Small intestine (tissue), 7 donors: ENCODE measurements at regions not wholly inside any gene's neighbourhood (a gene's known extent, or its start where the extent isn't known, plus 50 kb on each side); places are given as distances from the start of the nearest gene placed in this dataset.
"Not testable (repeated sequence)": the region's sequence is repeated elsewhere in the genome, so short reads cannot be mapped to it uniquely, and the experiment has no call there.

Source experiments
- DNase-seq, 2 donors: peaks; one replicate each; pipeline versions ENCODE4 v3.0.0 to v3.0.0-alpha.2; 2013
- FAIRE-seq: peaks from 2 replicates; lab custom pipeline; 2012; peaks lifted over from hg19 to GRCh38; lab: Jason Lieb, UNC
- H3K27ac ChIP-seq, 3 donors: one replicate each; pipeline ENCODE4 v1.5.1; 2013; ENCODE audit warnings: low read length in 2 of 3, mild to moderate bottlenecking in 2 of 3, control low read depth in 1 of 3, inconsistent platforms in 1 of 3, low read depth in 1 of 3, moderate library complexity in 1 of 3
- H3K27me3 ChIP-seq, 3 donors: one replicate each; pipeline ENCODE4 v1.6.1; 2013; ENCODE audit warnings: low read length in 3 of 3, inconsistent platforms in 1 of 3; ENCODE audit not compliant: control insufficient read depth in 3 of 3, insufficient read depth in 3 of 3
- H3K36me3 ChIP-seq, 3 donors: one replicate each; pipeline ENCODE4 v1.6.1; 2013; ENCODE audit warnings: low read length in 3 of 3, inconsistent platforms in 1 of 3, low read depth in 1 of 3, mild to moderate bottlenecking in 1 of 3, moderate library complexity in 1 of 3; ENCODE audit not compliant: control insufficient read depth in 3 of 3, insufficient read depth in 2 of 3
- H3K4me1 ChIP-seq, 3 donors: one replicate each; pipeline ENCODE4 v1.6.1; 2013; ENCODE audit warnings: low read length in 2 of 3, inconsistent platforms in 1 of 3, low read depth in 1 of 3, mild to moderate bottlenecking in 1 of 3, moderate library complexity in 1 of 3; ENCODE audit not compliant: control insufficient read depth in 3 of 3, insufficient read depth in 2 of 3
- H3K4me3 ChIP-seq, 3 donors: one replicate each; pipeline ENCODE4 v1.5.1; 2013; ENCODE audit warnings: low read length in 3 of 3, control low read depth in 1 of 3, inconsistent platforms in 1 of 3, low read depth in 1 of 3, mild to moderate bottlenecking in 1 of 3, moderate library complexity in 1 of 3
- H3K9me3 ChIP-seq, 2 donors: one replicate each; pipeline ENCODE4 v1.6.1; 2013; ENCODE audit warnings: low read depth in 1 of 2, low read length in 1 of 2; ENCODE audit not compliant: control insufficient read depth in 2 of 2, insufficient read depth in 1 of 2
- WGBS, 3 donors: extraction: QIAGEN DNeasy Blood & Tissue Kit; methylation state at CpG; one replicate each; pipeline ENCODE4 v1.1.7; 2013; 5-methylcytosine and 5-hydroxymethylcytosine counted together
- donor health status: healthy with polysubstance abuse.
- donor health status: control.
- donor health status: control.
- donor health status: Bipolar disorder and iron deficiency.
- donor health status: healthy.

DNA sequence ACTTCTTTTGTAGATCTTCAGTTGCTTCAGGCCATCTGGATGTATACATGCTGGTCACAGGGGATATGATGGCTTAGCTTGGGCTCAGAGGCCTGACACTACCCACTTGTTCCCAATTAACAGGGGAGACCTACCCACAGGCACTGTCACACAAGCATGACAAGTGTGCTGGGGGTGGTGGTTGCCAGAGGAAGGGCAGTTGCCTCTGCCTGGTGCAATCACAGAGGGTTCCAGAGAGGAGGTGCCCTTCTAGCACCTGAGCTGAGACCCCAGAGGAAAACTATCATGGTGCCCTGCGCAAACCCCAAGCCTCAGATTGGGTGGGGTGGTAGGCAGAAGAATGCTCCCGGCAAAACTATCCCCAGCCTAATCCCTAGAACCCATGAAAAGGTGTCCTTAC is 65.6 kb upstream of the NANOS1 start:
- Histone ChIP-seq H3K9me3 (no peaks in the 10 kb centered on the region), H3K27ac (no peak overlapping the region), H3K4me1 (no peaks in the 10 kb centered on the region), H3K27me3 (no peaks in the 10 kb centered on the region), H3K4me3 (no peak overlapping the region), H3K36me3 (no peaks in the 10 kb centered on the region)
- 94 to 97% (median 95%) methylated on average over 2 of the region's 2 CpGs for WGBS, 3 donors
- FAIRE-seq: no peak
- no peak for DNase-seq

DNA sequence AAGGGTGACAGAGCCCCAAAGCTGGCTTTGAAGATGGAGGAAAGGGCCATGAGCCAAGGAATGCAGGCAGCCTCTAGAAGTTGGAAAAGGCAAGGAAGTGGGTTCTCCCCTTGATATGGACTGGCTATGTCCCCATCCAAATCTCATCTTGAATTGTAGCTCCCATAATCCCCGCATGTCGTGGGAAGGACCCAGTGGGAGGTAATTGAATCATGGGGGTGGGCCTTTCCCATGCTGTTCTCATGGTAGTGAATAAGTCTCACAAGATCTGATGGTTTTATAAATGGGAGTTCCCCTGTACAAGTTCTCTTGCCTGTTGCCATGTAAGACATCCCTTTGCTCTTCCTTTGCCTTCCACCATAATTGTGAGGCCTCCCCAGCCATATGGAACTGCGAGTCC is 65.0 kb upstream of the NANOS1 start:
- H3K27me3 ChIP-seq, H3K4me1 ChIP-seq, H3K27ac ChIP-seq, H3K36me3 ChIP-seq, H3K4me3 ChIP-seq, H3K9me3 ChIP-seq, FAIRE-seq, DNase-seq: not testable (repeated sequence)
- WGBS, 3 donors: 81 to 98% (median 87%) methylated on average over 3 of the region's 3 CpGs

DNA sequence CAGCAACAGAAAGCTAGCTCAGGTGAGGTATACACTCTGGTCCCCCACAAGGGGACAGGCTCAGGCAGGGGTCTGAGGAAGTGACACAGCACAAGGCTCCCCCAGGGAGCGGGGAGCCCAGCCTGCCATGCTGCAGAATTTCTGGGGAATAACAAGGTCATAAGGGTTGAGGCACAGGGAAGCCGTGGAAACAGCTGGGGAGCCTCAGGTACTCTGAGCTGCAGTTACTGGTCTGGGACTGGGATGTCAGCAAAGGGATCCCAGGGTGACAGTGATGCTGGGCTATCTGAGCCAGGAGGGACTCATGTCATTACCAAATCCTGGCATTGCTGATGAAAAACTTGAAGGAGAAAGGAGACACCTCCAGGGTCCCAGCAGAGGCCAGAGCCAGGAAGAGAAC is 64.4 kb upstream of the NANOS1 start:
- Histone ChIP-seq H3K4me1 (no peaks in the 10 kb centered on the region), H3K9me3 (no peaks in the 10 kb centered on the region), H3K4me3 (no peak overlapping the region), H3K27ac (no peak overlapping the region), H3K36me3 (no peaks in the 10 kb centered on the region), H3K27me3 (no peaks in the 10 kb centered on the region)
- FAIRE-seq: no peak
- WGBS, 3 donors: 67 to 89% (median 88%) methylated on average over 2 of the region's 2 CpGs
- DNase-seq: no peak

DNA sequence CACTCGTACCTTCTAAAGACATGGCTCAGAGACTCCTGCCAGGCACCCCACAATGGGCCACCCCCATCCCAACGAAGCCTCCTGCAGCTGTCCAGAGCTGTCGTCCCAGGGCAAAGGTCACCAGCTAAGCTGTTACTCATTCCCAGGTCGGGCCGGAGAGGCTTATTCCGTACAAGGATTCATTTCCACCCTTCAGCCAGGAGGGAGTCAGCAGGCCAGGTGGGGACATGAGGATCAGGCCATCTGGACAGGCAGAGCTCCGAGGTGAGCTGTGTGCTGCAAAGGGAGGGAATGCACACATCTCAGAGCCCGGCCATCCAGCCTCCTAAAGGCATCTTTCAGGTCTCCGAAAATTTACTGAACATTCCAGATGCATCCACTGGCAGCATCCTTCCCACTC is 63.9 kb upstream of the NANOS1 start:
- no peaks in the 10 kb centered on the region for H3K9me3 ChIP-seq
- H3K4me3 ChIP-seq: no peak overlapping the region
- H3K27ac ChIP-seq: no peak overlapping the region
- no peaks in the 10 kb centered on the region for H3K4me1 ChIP-seq
- DNase-seq (peak; percentile 6 to 34), FAIRE-seq (no peak)
- 20 to 46% (median 29%) methylated on average over 9 of the region's 9 CpGs for WGBS, 3 donors
- H3K36me3 ChIP-seq: no peaks in the 10 kb centered on the region
- H3K27me3 ChIP-seq: no peaks in the 10 kb centered on the region

DNA sequence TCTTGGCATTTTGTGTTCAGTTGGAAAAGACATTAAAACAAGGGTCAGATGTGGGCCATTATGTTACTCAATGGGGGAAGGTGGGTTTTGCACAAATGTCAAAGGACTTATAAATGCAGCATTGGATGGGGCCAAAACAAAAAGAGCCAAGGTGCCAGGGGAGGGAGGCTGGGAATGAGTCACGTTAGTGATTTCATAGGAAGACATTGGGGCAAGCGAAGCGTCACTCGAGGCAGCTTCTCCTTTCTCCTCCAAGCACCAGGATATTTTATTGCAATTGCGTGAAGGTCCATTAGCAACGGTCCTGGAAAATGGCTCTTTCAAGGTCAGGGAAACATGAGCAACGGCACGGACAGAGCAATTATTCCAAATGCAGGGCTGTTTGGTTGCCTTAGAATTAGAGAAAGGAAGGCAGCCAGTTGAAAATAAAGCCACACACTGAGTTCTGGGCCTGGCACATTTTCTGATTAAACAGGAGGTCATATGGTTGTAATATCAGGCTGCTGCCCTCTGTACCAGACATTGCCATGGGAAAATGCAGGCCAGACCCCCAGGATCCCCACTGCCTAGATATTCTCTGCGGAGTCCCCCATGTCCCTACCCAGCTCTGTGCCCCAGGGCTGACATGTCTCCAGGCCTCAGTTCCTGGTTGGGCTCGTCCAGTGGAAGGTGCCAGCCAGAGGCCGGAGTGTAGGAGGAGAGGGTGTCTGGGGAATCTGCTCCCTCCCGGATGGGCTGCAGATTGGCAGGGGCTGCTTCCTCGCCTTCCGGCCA is 63.3 kb upstream of the NANOS1 start:
- H3K27me3 ChIP-seq: no peaks in the 10 kb centered on the region
- FAIRE-seq (no peak), DNase-seq (no peak)
- WGBS, 3 donors: 80 to 83% (median 80%) methylated on average over 14 of the region's 14 CpGs
- no peaks in the 10 kb centered on the region for H3K36me3 ChIP-seq
- no peaks in the 10 kb centered on the region for H3K9me3 ChIP-seq
- no peak overlapping the region for H3K27ac ChIP-seq
- H3K4me3 ChIP-seq: no peak overlapping the region
- H3K4me1 ChIP-seq: no peaks in the 10 kb centered on the region

DNA sequence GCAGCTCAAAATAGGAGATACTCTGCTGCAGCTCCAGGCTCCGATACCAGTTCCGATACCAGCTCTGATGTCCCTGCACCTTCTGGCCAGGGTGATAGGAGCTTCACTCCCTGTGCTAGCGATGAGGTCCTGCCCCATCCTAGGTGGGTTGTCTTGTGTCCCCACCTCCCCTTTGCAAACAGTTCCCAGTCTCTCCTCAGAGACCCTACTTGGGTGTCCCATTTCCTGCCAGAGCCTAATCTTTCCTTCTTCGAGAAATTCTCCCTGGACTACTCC is 62.7 kb upstream of the NANOS1 start:
- H3K27me3 ChIP-seq: no peaks in the 10 kb centered on the region
- H3K36me3 ChIP-seq: no peaks in the 10 kb centered on the region
- no peak overlapping the region for H3K4me3 ChIP-seq
- 85 to 89% (median 88%) methylated on average over 4 of the region's 4 CpGs for WGBS, 3 donors
- no peaks in the 10 kb centered on the region for H3K9me3 ChIP-seq
- H3K4me1 ChIP-seq: no peaks in the 10 kb centered on the region
- DNase-seq (no peak), FAIRE-seq (no peak)
- no peak overlapping the region for H3K27ac ChIP-seq

DNA sequence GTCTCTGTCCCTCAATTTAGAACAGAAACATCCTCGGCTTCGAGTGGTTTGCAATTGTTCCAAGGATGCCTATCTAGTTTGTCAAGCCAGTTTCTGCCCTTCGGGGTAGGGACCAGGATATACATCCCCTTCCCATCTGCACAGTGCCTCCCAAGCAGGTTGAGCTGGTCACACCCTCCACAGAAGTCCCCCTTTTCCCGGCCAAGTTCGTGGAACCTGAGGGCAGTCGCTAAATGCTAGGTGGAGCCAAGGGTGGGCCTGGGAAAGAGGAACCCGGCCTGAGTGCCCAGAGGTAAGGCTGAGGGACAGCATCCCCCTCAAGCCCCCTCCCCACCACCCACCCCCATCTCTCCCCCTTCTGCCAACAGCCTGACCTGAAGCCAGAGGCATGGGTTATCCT is 62.4 kb upstream of the NANOS1 start:
- Histone ChIP-seq H3K27me3 (no peaks in the 10 kb centered on the region), H3K9me3 (no peaks in the 10 kb centered on the region), H3K27ac (no peak overlapping the region), H3K4me1 (no peaks in the 10 kb centered on the region), H3K4me3 (no peak overlapping the region), H3K36me3 (no peaks in the 10 kb centered on the region)
- no peak for DNase-seq
- 70 to 83% (median 79%) methylated on average over 7 of the region's 7 CpGs for WGBS, 3 donors
- no peak for FAIRE-seq

DNA sequence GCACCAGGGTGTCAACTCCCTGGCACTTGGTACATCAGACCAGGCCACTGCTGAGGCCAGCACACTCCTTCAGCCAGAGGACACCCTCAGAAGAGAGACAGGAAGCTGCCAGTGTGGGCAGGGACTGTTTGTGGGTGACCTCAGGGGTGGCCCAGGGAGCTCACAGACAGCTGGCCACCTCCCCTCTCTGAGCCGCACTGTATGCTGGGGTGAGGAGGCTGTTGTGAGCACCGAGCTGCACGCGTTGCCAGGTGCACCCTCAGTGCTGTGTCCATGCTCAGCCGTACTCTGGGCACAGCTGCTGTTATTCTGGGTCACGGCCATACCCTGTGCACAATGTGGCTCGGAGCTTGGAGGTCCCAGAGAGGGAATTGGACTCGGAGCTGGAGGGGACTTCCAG is 61.5 kb upstream of the NANOS1 start:
- no peaks in the 10 kb centered on the region for H3K27me3 ChIP-seq
- no peak for DNase-seq
- H3K4me1 ChIP-seq: no peaks in the 10 kb centered on the region
- no peak for FAIRE-seq
- H3K9me3 ChIP-seq: no peaks in the 10 kb centered on the region
- 73 to 80% (median 76%) methylated on average over 8 of the region's 8 CpGs for WGBS, 3 donors
- no peak overlapping the region for H3K27ac ChIP-seq
- H3K4me3 ChIP-seq: no peak overlapping the region
- no peaks in the 10 kb centered on the region for H3K36me3 ChIP-seq

DNA sequence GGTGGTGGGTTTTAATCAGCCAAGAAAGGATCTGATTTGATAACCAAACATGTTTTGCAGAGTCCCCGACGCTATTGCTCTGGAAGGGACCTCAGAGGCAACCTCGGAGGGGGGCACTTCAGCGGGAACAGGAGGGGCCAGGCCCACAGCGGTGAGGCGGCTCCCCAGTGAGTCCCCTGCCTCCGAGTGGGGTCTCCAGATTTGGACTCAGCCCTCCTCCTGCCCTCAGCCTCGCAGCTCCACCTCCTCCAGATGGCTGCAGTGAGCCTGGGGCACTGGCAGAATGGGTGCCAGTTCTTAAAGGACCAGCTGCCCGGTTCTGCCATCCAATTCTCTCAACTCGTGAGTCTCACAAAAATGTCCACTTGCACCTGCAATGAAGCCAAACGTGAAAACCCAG is 61.0 kb upstream of the NANOS1 start:
- Histone ChIP-seq H3K27me3 (no peaks in the 10 kb centered on the region), H3K27ac (no peak overlapping the region), H3K4me1 (no peaks in the 10 kb centered on the region), H3K9me3 (no peaks in the 10 kb centered on the region), H3K36me3 (no peaks in the 10 kb centered on the region), H3K4me3 (no peak overlapping the region)
- 77 to 81% (median 81%) methylated on average over 11 of the region's 11 CpGs for WGBS, 3 donors
- no peak for DNase-seq
- FAIRE-seq: no peak
